Activated B cell treated with CpG ODN at 0.5 μM for 24 hours (primary cell): ENCODE measurements at regions not wholly inside any gene's neighbourhood (a gene's known extent, or its start where the extent isn't known, plus 50 kb on each side); places are given as distances from the start of the nearest gene placed in this dataset.

ENCODE experiments used
- ATAC-seq: fragments of 200-7000 bp; cut with Tn5 transposase; one replicate; pipeline ENCODE4 v1.10.0; 2021; ENCODE audit warnings: low read depth, mild to moderate bottlenecking, moderate library complexity
- CTCF ChIA-PET: fragments of 350-600 bp; sonication (Branson Sonifier 250); formaldehyde crosslinking; loops from one replicate; lab custom pipeline; 2021; ENCODE audit warnings: antibody characterized with exemption; lab: Charles Lee
- POLR2A ChIA-PET: fragments of 350-600 bp; sonication (Branson Sonifier 250); formaldehyde crosslinking; loops from one replicate; lab custom pipeline; 2021; ENCODE audit warnings: antibody characterized with exemption; lab: Charles Lee
- DNase-seq: peaks from one replicate; pipeline ENCODE4 v3.0.0; 2022
- H3K27ac Mint-ChIP-seq: one replicate; pipeline ENCODE4 v1.8.0; 2020; ENCODE audit warnings: mixed read lengths
- H3K27me3 Mint-ChIP-seq: one replicate; pipeline ENCODE4 v1.8.0; 2021; ENCODE audit warnings: mixed read lengths
- H3K36me3 Mint-ChIP-seq: one replicate; pipeline ENCODE4 v1.8.0; 2021; ENCODE audit warnings: low read depth, mixed read lengths
- H3K4me1 Mint-ChIP-seq: one replicate; pipeline ENCODE4 v1.8.0; 2021; ENCODE audit warnings: mixed read lengths
- H3K4me3 Mint-ChIP-seq: one replicate; pipeline ENCODE4 v1.8.0; 2020; ENCODE audit warnings: mild to moderate bottlenecking, mixed read lengths
- H3K9me3 Mint-ChIP-seq: one replicate; pipeline ENCODE4 v1.8.0; 2020; ENCODE audit warnings: mixed read lengths
- CTCF ChIP-seq: fragments of 200-600 bp; IDR thresholded peaks from one replicate; pipeline ENCODE4 v1.8.0; 2022; ENCODE audit warnings: antibody characterized with exemption, mild to moderate bottlenecking
- intact Hi-C: fragments of 100-400 bp; cut with micrococcal nuclease; formaldehyde crosslinking; loops from one replicate; pipeline ENCODE4 v1.15.1; 2024

GRCh38 chr20:40768105-40768504 lies 79.1 kb upstream of the MAFB start:
- Mint-ChIP-seq H3K4me1 (no peaks in the 10 kb centered on the region), H3K36me3 (no peaks in the 10 kb centered on the region), H3K4me3 (no peak overlapping the region), H3K9me3 (no peaks in the 10 kb centered on the region), H3K27ac (no peak overlapping the region), H3K27me3 (peaks cover 3% of the 10 kb centered on the region)
- ATAC-seq (no peak), DNase-seq (no peak)
- TF ChIP-seq CTCF: no peak
- ChIA-PET CTCF (no interaction called here), POLR2A (no interaction called here)
- intact Hi-C loops: no loop called here

GRCh38 chr20:40769677-40770285 lies 80.7 kb upstream of the MAFB start:
- POLR2A ChIA-PET: no interaction called here
- intact Hi-C loops: no loop called here
- H3K36me3 Mint-ChIP-seq: no peaks in the 10 kb centered on the region
- H3K27ac Mint-ChIP-seq: no peak overlapping the region
- no peak for TF ChIP-seq CTCF
- ATAC-seq (no peak), DNase-seq (no peak)
- no peak overlapping the region for H3K4me3 Mint-ChIP-seq
- peaks cover 3% of the 10 kb centered on the region for H3K27me3 Mint-ChIP-seq
- H3K4me1 Mint-ChIP-seq: no peaks in the 10 kb centered on the region
- no peaks in the 10 kb centered on the region for H3K9me3 Mint-ChIP-seq
- CTCF ChIA-PET: no interaction called here

GRCh38 chr20:40770564-40771307 lies 81.7 kb upstream of the MAFB start:
- Mint-ChIP-seq H3K4me1 (no peaks in the 10 kb centered on the region), H3K27me3 (peaks cover 3% of the 10 kb centered on the region), H3K9me3 (no peaks in the 10 kb centered on the region), H3K27ac (no peak overlapping the region), H3K4me3 (no peak overlapping the region), H3K36me3 (no peaks in the 10 kb centered on the region)
- ChIA-PET POLR2A (no interaction called here), CTCF (no interaction called here)
- no peak for ATAC-seq
- no peak for DNase-seq
- TF ChIP-seq CTCF: no peak
- intact Hi-C loops: no loop called here

- POLR2A ChIA-PET: no interaction called here
- intact Hi-C loops: no loop called here
- Mint-ChIP-seq H3K4me1 (no peaks in the 10 kb centered on the region), H3K27ac (no peak overlapping the region), H3K36me3 (no peaks in the 10 kb centered on the region), H3K9me3 (no peaks in the 10 kb centered on the region), H3K27me3 (peaks cover 3% of the 10 kb centered on the region), H3K4me3 (no peak overlapping the region)
- no peak for TF ChIP-seq CTCF
- DNase-seq (no peak), ATAC-seq (no peak)
- CTCF ChIA-PET: no interaction called here
Measured at GRCh38 chr20:40771308-40771610, 82.2 kb upstream of the MAFB start.

- no peaks in the 10 kb centered on the region for H3K36me3 Mint-ChIP-seq
- TF ChIP-seq CTCF: no peak
- H3K9me3 Mint-ChIP-seq: no peaks in the 10 kb centered on the region
- CTCF ChIA-PET: no interaction called here
- no peaks in the 10 kb centered on the region for H3K4me1 Mint-ChIP-seq
- intact Hi-C loops: no loop called here
- H3K4me3 Mint-ChIP-seq: no peak overlapping the region
- POLR2A ChIA-PET: no interaction called here
- H3K27me3 Mint-ChIP-seq: peaks cover 3% of the 10 kb centered on the region
- ATAC-seq: no peak
- H3K27ac Mint-ChIP-seq: no peak overlapping the region
- DNase-seq: no peak
Measured at GRCh38 chr20:40771848-40772511, 82.9 kb upstream of the MAFB start.
